Osteocyte (in vitro differentiated cells): ENCODE measurements at regions not wholly inside any gene's neighbourhood (a gene's known extent, or its start where the extent isn't known, plus 50 kb on each side); places are given as distances from the start of the nearest gene placed in this dataset.

Experiments used
- DNase-seq: peaks from one replicate; pipeline ENCODE4 v3.0.0; 2021; ENCODE audit warnings: mixed read lengths; ENCODE audit not compliant: unreplicated experiment; ENCODE audit errors: extremely low spot score
- H3K27ac Mint-ChIP-seq: one replicate; pipeline ENCODE4 v1.8.0; 2021; ENCODE audit warnings: mild to moderate bottlenecking, mixed read lengths; ENCODE audit not compliant: unreplicated experiment
- H3K27me3 Mint-ChIP-seq: one replicate; pipeline ENCODE4 v1.8.0; 2021; ENCODE audit warnings: mixed read lengths; ENCODE audit not compliant: unreplicated experiment
- H3K36me3 Mint-ChIP-seq: one replicate; pipeline ENCODE4 v1.8.0; 2021; ENCODE audit warnings: mixed read lengths; ENCODE audit not compliant: unreplicated experiment
- H3K4me1 Mint-ChIP-seq: one replicate; pipeline ENCODE4 v1.8.0; 2021; ENCODE audit warnings: mixed read lengths; ENCODE audit not compliant: unreplicated experiment
- H3K4me3 Mint-ChIP-seq: one replicate; pipeline ENCODE4 v1.8.0; 2021; ENCODE audit warnings: mild to moderate bottlenecking, moderate library complexity, mixed read lengths; ENCODE audit not compliant: unreplicated experiment
- H3K9me3 Mint-ChIP-seq: one replicate; pipeline ENCODE4 v1.8.0; 2021; ENCODE audit warnings: mixed read lengths; ENCODE audit not compliant: unreplicated experiment
- CTCF ChIP-seq: fragments of 200-600 bp; sonication (generic); IDR thresholded peaks from 2 replicates; pipeline ENCODE4 v1.5.0; 2021; ENCODE audit warnings: antibody characterized with exemption, mild to moderate bottlenecking, moderate library complexity

GRCh38 chr7:131657881-131658280 lies 101.5 kb upstream of the PODXL start:
- no peak for DNase-seq
- TF ChIP-seq CTCF = no peak
- H3K9me3 Mint-ChIP-seq = no peaks in the 10 kb centered on the region
- H3K27me3 Mint-ChIP-seq = peaks cover 9% of the 10 kb centered on the region
- H3K27ac Mint-ChIP-seq = no peak overlapping the region
- H3K4me1 Mint-ChIP-seq = peaks cover 8% of the 10 kb centered on the region
- no peak overlapping the region for H3K4me3 Mint-ChIP-seq
- no peaks in the 10 kb centered on the region for H3K36me3 Mint-ChIP-seq

DNA sequence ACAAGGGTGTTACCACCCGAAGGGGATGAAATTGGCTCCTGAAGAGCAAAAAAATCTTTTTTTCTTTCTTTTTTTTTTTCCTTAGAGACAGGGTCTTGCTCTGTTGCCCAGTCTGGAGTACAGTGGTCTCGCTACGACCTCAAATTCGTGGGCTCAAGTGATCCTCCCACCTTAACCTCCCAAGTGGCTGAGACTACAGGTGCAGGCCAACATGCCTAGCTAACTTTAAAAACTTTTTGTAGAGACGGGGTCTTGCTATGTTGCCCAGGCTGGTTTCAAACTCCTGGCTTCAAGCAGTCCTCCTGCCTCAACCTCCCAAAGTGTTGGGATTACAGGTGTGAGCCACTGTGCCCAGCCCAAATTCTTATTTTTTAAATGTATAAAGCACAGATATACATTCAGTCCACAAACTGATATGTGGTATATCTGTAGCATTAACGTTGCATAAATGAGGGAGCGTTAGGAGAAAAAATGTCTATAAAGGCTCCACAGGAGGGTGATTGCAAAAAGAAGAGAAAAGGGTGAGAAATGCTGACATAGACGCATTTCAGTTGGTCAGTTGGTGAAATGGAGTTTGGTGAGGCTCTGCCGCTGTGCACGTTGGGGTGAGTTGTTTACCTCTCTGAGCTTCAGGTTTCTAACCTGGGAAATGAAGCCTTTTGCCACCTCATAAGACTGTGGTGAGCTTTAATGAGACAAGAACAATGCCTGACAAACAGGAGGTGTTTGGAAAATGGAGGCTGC lies 100.7 kb upstream of the PODXL start:
- no peak for TF ChIP-seq CTCF

GRCh38 chr7:131655866-131656265 lies 99.4 kb upstream of the PODXL start:
- no peak overlapping the region for H3K4me3 Mint-ChIP-seq
- peaks cover 8% of the 10 kb centered on the region for H3K4me1 Mint-ChIP-seq
- no peak for DNase-seq
- no peaks in the 10 kb centered on the region for H3K27me3 Mint-ChIP-seq
- no peaks in the 10 kb centered on the region for H3K9me3 Mint-ChIP-seq
- TF ChIP-seq CTCF = no peak
- no peaks in the 10 kb centered on the region for H3K36me3 Mint-ChIP-seq
- no peak overlapping the region for H3K27ac Mint-ChIP-seq

More for the DNA sequence above, 100.7 kb upstream of the PODXL start:
- peaks cover 8% of the 10 kb centered on the region for H3K4me1 Mint-ChIP-seq
- H3K27me3 Mint-ChIP-seq = peaks cover 7% of the 10 kb centered on the region
- H3K4me3 Mint-ChIP-seq = no peak overlapping the region
- H3K27ac Mint-ChIP-seq = no peak overlapping the region
- H3K36me3 Mint-ChIP-seq = no peaks in the 10 kb centered on the region
- DNase-seq = no peak
- no peaks in the 10 kb centered on the region for H3K9me3 Mint-ChIP-seq

DNA sequence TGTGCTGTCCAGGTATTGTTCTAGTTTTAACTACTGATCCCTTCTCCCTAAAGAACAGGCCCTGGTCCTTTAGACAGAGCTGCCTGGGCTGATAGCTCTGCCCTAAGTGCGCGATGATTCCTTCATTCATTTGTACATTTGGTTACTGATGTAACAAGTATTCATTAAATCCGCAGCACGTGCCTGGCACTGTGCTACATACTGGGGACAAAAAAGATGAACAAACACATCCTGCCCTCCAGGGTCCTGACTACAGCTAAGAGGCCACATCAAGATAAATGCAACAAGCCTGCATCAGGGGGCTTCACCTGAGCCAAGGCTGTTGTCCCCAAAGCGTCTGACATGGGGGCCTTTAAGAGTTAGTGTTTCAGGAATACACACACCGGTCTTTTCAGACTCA lies 99.0 kb upstream of the PODXL start:
- H3K9me3 Mint-ChIP-seq = no peaks in the 10 kb centered on the region
- no peaks in the 10 kb centered on the region for H3K27me3 Mint-ChIP-seq
- DNase-seq = no peak
- no peak for TF ChIP-seq CTCF
- H3K36me3 Mint-ChIP-seq = no peaks in the 10 kb centered on the region
- H3K4me3 Mint-ChIP-seq = no peak overlapping the region
- H3K4me1 Mint-ChIP-seq = peaks cover 8% of the 10 kb centered on the region
- H3K27ac Mint-ChIP-seq = no peak overlapping the region

DNA sequence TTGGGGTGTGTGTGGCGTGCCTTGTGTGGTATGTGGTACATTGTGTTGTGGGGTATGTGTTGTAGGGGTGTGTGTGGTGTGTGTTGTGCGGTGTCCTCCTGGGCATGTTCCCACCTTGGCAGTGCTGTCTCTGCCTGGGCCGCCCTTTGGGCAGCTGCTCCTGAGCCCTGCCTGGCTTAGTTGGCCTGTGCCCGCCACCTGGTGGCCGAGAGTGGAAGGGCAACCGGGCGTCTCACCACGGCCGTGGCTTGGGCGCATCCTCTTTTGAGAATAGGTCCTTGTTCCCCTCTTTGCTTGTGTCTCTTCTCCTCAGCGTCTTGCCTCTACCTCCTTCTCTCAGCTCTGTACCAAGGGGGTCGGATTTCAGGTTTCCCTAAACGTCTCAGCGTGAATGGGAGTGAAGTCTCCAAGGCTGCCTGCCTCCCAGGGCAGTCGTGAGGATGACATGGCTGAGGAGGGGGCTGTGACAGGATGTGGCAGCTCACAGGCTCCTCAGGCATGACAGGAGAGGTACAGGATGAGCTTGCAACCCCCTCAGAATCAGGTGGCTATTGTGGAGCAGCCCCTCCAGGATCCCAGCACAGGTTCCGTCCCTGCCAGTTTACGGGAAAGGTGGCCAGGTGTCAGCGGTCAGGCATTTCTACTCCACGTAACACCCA lies 98.4 kb upstream of the PODXL start:
- Mint-ChIP-seq H3K27ac (no peak overlapping the region), H3K27me3 (no peaks in the 10 kb centered on the region), H3K9me3 (no peaks in the 10 kb centered on the region), H3K4me1 (peaks cover 8% of the 10 kb centered on the region), H3K4me3 (no peak overlapping the region), H3K36me3 (no peaks in the 10 kb centered on the region)
- DNase-seq = peak; percentile 96
- peak; percentile 87 for TF ChIP-seq CTCF
